ENCODE measurements at regions not wholly inside any gene's neighbourhood (a gene's known extent, or its start where the extent isn't known, plus 50 kb on each side); places are given as distances from the start of the nearest gene placed in this dataset.
A peak's percentile ranks its signal among the peaks of the same experiment; 100 is the strongest.

- Histone ChIP-seq H3K4me1 (ENCODE audit: control insufficient read depth in 2 of 2, insufficient read depth in 2 of 2, low read length in 1 of 2) (no peaks in the 10 kb centered on the region), H3K27ac (ENCODE audit: low read depth in 2 of 2, low read length in 1 of 2) (no peak overlapping the region), H3K36me3 (ENCODE audit: control insufficient read depth in 2 of 2, insufficient read depth in 2 of 2, low read length in 1 of 2) (no peaks in the 10 kb centered on the region), H3K27me3 (ENCODE audit: control insufficient read depth in 1 of 2, insufficient read depth in 2 of 2, low read length in 2 of 2) (no peaks in the 10 kb centered on the region), H3K4me3 (ENCODE audit: low read depth in 1 of 2, low read length in 2 of 2) (no peak overlapping the region), H3K9me3 (ENCODE audit: control insufficient read depth in 2 of 2, insufficient read depth in 1 of 2, low read depth in 1 of 2, low read length in 1 of 2) (no peaks in the 10 kb centered on the region)
- 21 to 22% methylated on average over 1 of the region's 1 CpG for WGBS, 2 donors
Observed at GRCh38 chr18:59994357-59994756, 94.6 kb downstream of the PMAIP1 start.

GRCh38 chr18:59993560-59993959 is 93.8 kb downstream of the PMAIP1 start:
- 63 to 70% methylated on average over 5 of the region's 5 CpGs for WGBS, 2 donors
- Histone ChIP-seq H3K27ac (ENCODE audit: low read depth in 2 of 2, low read length in 1 of 2) (no peak overlapping the region), H3K4me1 (ENCODE audit: control insufficient read depth in 2 of 2, insufficient read depth in 2 of 2, low read length in 1 of 2) (no peaks in the 10 kb centered on the region), H3K27me3 (ENCODE audit: control insufficient read depth in 1 of 2, insufficient read depth in 2 of 2, low read length in 2 of 2) (no peaks in the 10 kb centered on the region), H3K36me3 (ENCODE audit: control insufficient read depth in 2 of 2, insufficient read depth in 2 of 2, low read length in 1 of 2) (no peaks in the 10 kb centered on the region), H3K9me3 (ENCODE audit: control insufficient read depth in 2 of 2, insufficient read depth in 1 of 2, low read depth in 1 of 2, low read length in 1 of 2) (no peaks in the 10 kb centered on the region), H3K4me3 (ENCODE audit: low read depth in 1 of 2, low read length in 2 of 2) (no peak overlapping the region)

- WGBS, 2 donors, result 52 to 71% methylated on average over 1 of the region's 1 CpG
- H3K9me3 ChIP-seq (ENCODE audit: control insufficient read depth in 2 of 2, insufficient read depth in 1 of 2, low read depth in 1 of 2, low read length in 1 of 2), result no peaks in the 10 kb centered on the region
- no peak overlapping the region for H3K4me3 ChIP-seq (ENCODE audit: low read depth in 1 of 2, low read length in 2 of 2)
- no peaks in the 10 kb centered on the region for H3K27me3 ChIP-seq (ENCODE audit: control insufficient read depth in 1 of 2, insufficient read depth in 2 of 2, low read length in 2 of 2)
- H3K27ac ChIP-seq (ENCODE audit: low read depth in 2 of 2, low read length in 1 of 2), result no peak overlapping the region
- no peaks in the 10 kb centered on the region for H3K36me3 ChIP-seq (ENCODE audit: control insufficient read depth in 2 of 2, insufficient read depth in 2 of 2, low read length in 1 of 2)
- H3K4me1 ChIP-seq (ENCODE audit: control insufficient read depth in 2 of 2, insufficient read depth in 2 of 2, low read length in 1 of 2), result no peaks in the 10 kb centered on the region
Observed at GRCh38 chr18:59990121-59990823, 90.5 kb downstream of the PMAIP1 start.

- Histone ChIP-seq H3K4me3 (ENCODE audit: low read depth in 1 of 2, low read length in 2 of 2) (no peak overlapping the region), H3K4me1 (ENCODE audit: control insufficient read depth in 2 of 2, insufficient read depth in 2 of 2, low read length in 1 of 2) (peaks cover 0 to 3% of the 10 kb centered on the region in 2 donors), H3K27ac (ENCODE audit: low read depth in 2 of 2, low read length in 1 of 2) (no peak overlapping the region), H3K27me3 (ENCODE audit: control insufficient read depth in 1 of 2, insufficient read depth in 2 of 2, low read length in 2 of 2) (no peaks in the 10 kb centered on the region), H3K36me3 (ENCODE audit: control insufficient read depth in 2 of 2, insufficient read depth in 2 of 2, low read length in 1 of 2) (no peaks in the 10 kb centered on the region), H3K9me3 (ENCODE audit: control insufficient read depth in 2 of 2, insufficient read depth in 1 of 2, low read depth in 1 of 2, low read length in 1 of 2) (peaks cover 0 to 3% of the 10 kb centered on the region in 2 donors)
- WGBS, 2 donors, result 20 to 21% methylated on average over 5 of the region's 5 CpGs
Observed at GRCh38 chr18:59988098-59988706, 88.4 kb downstream of the PMAIP1 start.

- 68 to 77% methylated on average over 4 of the region's 4 CpGs for WGBS, 2 donors
- peaks cover 0 to 7% of the 10 kb centered on the region in 2 donors for H3K4me1 ChIP-seq (ENCODE audit: control insufficient read depth in 2 of 2, insufficient read depth in 2 of 2, low read length in 1 of 2)
Observed at GRCh38 chr18:59987102-59987501, 87.3 kb downstream of the PMAIP1 start.

GRCh38 chr18:59986139-59986538 is 86.3 kb downstream of the PMAIP1 start:
- H3K27me3 ChIP-seq (ENCODE audit: control insufficient read depth in 1 of 2, insufficient read depth in 2 of 2, low read length in 2 of 2), result no peaks in the 10 kb centered on the region
- H3K4me1 ChIP-seq (ENCODE audit: control insufficient read depth in 2 of 2, insufficient read depth in 2 of 2, low read length in 1 of 2), result peaks cover 0 to 7% of the 10 kb centered on the region in 2 donors
- H3K9me3 ChIP-seq (ENCODE audit: control insufficient read depth in 2 of 2, insufficient read depth in 1 of 2, low read depth in 1 of 2, low read length in 1 of 2), result peaks cover 0 to 3% of the 10 kb centered on the region in 2 donors
- no peak overlapping the region for H3K4me3 ChIP-seq (ENCODE audit: low read depth in 1 of 2, low read length in 2 of 2)
- H3K27ac ChIP-seq (ENCODE audit: low read depth in 2 of 2, low read length in 1 of 2), result no peak overlapping the region
- 80 to 83% methylated on average over 11 of the region's 11 CpGs for WGBS, 2 donors
- no peaks in the 10 kb centered on the region for H3K36me3 ChIP-seq (ENCODE audit: control insufficient read depth in 2 of 2, insufficient read depth in 2 of 2, low read length in 1 of 2)

More at GRCh38 chr18:59987102-59987501, 87.3 kb downstream of the PMAIP1 start:
- Histone ChIP-seq H3K9me3 (ENCODE audit: control insufficient read depth in 2 of 2, insufficient read depth in 1 of 2, low read depth in 1 of 2, low read length in 1 of 2) (peaks cover 0 to 3% of the 10 kb centered on the region in 2 donors), H3K27me3 (ENCODE audit: control insufficient read depth in 1 of 2, insufficient read depth in 2 of 2, low read length in 2 of 2) (no peaks in the 10 kb centered on the region), H3K27ac (ENCODE audit: low read depth in 2 of 2, low read length in 1 of 2) (no peak overlapping the region), H3K4me3 (ENCODE audit: low read depth in 1 of 2, low read length in 2 of 2) (no peak overlapping the region), H3K36me3 (ENCODE audit: control insufficient read depth in 2 of 2, insufficient read depth in 2 of 2, low read length in 1 of 2) (no peaks in the 10 kb centered on the region)

GRCh38 chr18:59985289-59985688 is 85.5 kb downstream of the PMAIP1 start:
- no peaks in the 10 kb centered on the region for H3K27me3 ChIP-seq (ENCODE audit: control insufficient read depth in 1 of 2, insufficient read depth in 2 of 2, low read length in 2 of 2)
- peaks cover 0 to 7% of the 10 kb centered on the region in 2 donors for H3K4me1 ChIP-seq (ENCODE audit: control insufficient read depth in 2 of 2, insufficient read depth in 2 of 2, low read length in 1 of 2)
- no peak overlapping the region for H3K27ac ChIP-seq (ENCODE audit: low read depth in 2 of 2, low read length in 1 of 2)
- no peaks in the 10 kb centered on the region for H3K36me3 ChIP-seq (ENCODE audit: control insufficient read depth in 2 of 2, insufficient read depth in 2 of 2, low read length in 1 of 2)
- no peak overlapping the region for H3K4me3 ChIP-seq (ENCODE audit: low read depth in 1 of 2, low read length in 2 of 2)
- peaks cover 0 to 3% of the 10 kb centered on the region in 2 donors for H3K9me3 ChIP-seq (ENCODE audit: control insufficient read depth in 2 of 2, insufficient read depth in 1 of 2, low read depth in 1 of 2, low read length in 1 of 2)
- WGBS, 2 donors, result 81 to 85% methylated on average over 5 of the region's 5 CpGs

GRCh38 chr18:59983506-59983905 is 83.7 kb downstream of the PMAIP1 start:
- Histone ChIP-seq H3K36me3 (ENCODE audit: control insufficient read depth in 2 of 2, insufficient read depth in 2 of 2, low read length in 1 of 2) (no peaks in the 10 kb centered on the region), H3K4me3 (ENCODE audit: low read depth in 1 of 2, low read length in 2 of 2) (no peak overlapping the region), H3K27ac (ENCODE audit: low read depth in 2 of 2, low read length in 1 of 2) (peak overlapping the region; percentile 36 to 67), H3K4me1 (ENCODE audit: control insufficient read depth in 2 of 2, insufficient read depth in 2 of 2, low read length in 1 of 2) (peaks cover 0 to 7% of the 10 kb centered on the region in 2 donors), H3K27me3 (ENCODE audit: control insufficient read depth in 1 of 2, insufficient read depth in 2 of 2, low read length in 2 of 2) (no peaks in the 10 kb centered on the region), H3K9me3 (ENCODE audit: control insufficient read depth in 2 of 2, insufficient read depth in 1 of 2, low read depth in 1 of 2, low read length in 1 of 2) (peaks cover 0 to 3% of the 10 kb centered on the region in 2 donors)
- 94 to 96% methylated on average over 4 of the region's 4 CpGs for WGBS, 2 donors

- Histone ChIP-seq H3K4me1 (ENCODE audit: control insufficient read depth in 2 of 2, insufficient read depth in 2 of 2, low read length in 1 of 2) (peaks cover 0 to 7% of the 10 kb centered on the region in 2 donors), H3K27ac (ENCODE audit: low read depth in 2 of 2, low read length in 1 of 2) (no peak overlapping the region), H3K36me3 (ENCODE audit: control insufficient read depth in 2 of 2, insufficient read depth in 2 of 2, low read length in 1 of 2) (no peaks in the 10 kb centered on the region), H3K4me3 (ENCODE audit: low read depth in 1 of 2, low read length in 2 of 2) (no peak overlapping the region), H3K27me3 (ENCODE audit: control insufficient read depth in 1 of 2, insufficient read depth in 2 of 2, low read length in 2 of 2) (no peaks in the 10 kb centered on the region), H3K9me3 (ENCODE audit: control insufficient read depth in 2 of 2, insufficient read depth in 1 of 2, low read depth in 1 of 2, low read length in 1 of 2) (peaks cover 0 to 3% of the 10 kb centered on the region in 2 donors)
- WGBS, 2 donors, result 69 to 85% methylated on average over 3 of the region's 3 CpGs
Observed at GRCh38 chr18:59980188-59980637, 80.4 kb downstream of the PMAIP1 start.

All from esophagus (tissue), 2 donors.